DND-41 (cell line): ENCODE measurements at regions not wholly inside any gene's neighbourhood (a gene's known extent, or its start where the extent isn't known, plus 50 kb on each side); places are given as distances from the start of the nearest gene placed in this dataset.

Experiments
- ATAC-seq: fragments of 200-7000 bp; cut with Tn5 transposase; 3 replicates; pipeline ENCODE4 v1.9.1; 2021; ENCODE audit warnings: low read depth; ENCODE audit not compliant: insufficient read depth
- DNase-seq: peaks from one replicate; pipeline ENCODE4 v3.0.0-alpha.2; 2020
- H2AFZ ChIP-seq: 2 replicates; pipeline ENCODE4 v1.6.0; 2012; ENCODE audit warnings: low read depth, low read length
- H3K27ac ChIP-seq: 2 replicates; pipeline ENCODE4 v1.5.1; 2012; ENCODE audit warnings: low read length, inconsistent platforms
- H3K27me3 ChIP-seq: fragments of 200-600 bp; sonication (generic); 2 replicates; pipeline ENCODE4 v1.6.0; 2012; ENCODE audit warnings: low read length, mild to moderate bottlenecking, inconsistent platforms; ENCODE audit not compliant: insufficient read depth, poor library complexity
- H3K36me3 ChIP-seq: 2 replicates; pipeline ENCODE4 v1.5.1; 2012; ENCODE audit warnings: low read length, inconsistent platforms; ENCODE audit not compliant: insufficient read depth
- H3K4me1 ChIP-seq: 2 replicates; pipeline ENCODE4 v1.5.1; 2012; ENCODE audit warnings: mild to moderate bottlenecking, low read length; ENCODE audit not compliant: insufficient read depth
- H3K4me2 ChIP-seq: 2 replicates; pipeline ENCODE4 v1.6.0; 2012; ENCODE audit warnings: mild to moderate bottlenecking, moderate library complexity, low read length, inconsistent platforms; ENCODE audit not compliant: insufficient read depth
- H3K4me3 ChIP-seq, 2 experiments: fragments of 200-600 bp in 1 of 2; shearing (Covaris generic) in 1 of 2; 2 replicates each; pipeline ENCODE4 v1.5.1; 2012 to 2016; ENCODE audit warnings: inconsistent platforms in 2 of 2, low read length in 2 of 2, mild to moderate bottlenecking in 2 of 2, low read depth in 1 of 2, moderate library complexity in 1 of 2
- H3K79me2 ChIP-seq: 2 replicates; pipeline ENCODE4 v1.6.0; 2012; ENCODE audit warnings: low read length, inconsistent platforms; ENCODE audit not compliant: insufficient read depth
- H3K9ac ChIP-seq: 2 replicates; pipeline ENCODE4 v1.6.0; 2012; ENCODE audit warnings: low read depth, mild to moderate bottlenecking, inconsistent platforms, low read length, moderate library complexity
- H3K9me3 ChIP-seq: 2 replicates; pipeline ENCODE4 v1.5.1; 2012; ENCODE audit warnings: low read length, moderate library complexity, mild to moderate bottlenecking, inconsistent platforms; ENCODE audit not compliant: insufficient read depth, severe bottlenecking
- H4K20me1 ChIP-seq: 2 replicates; pipeline ENCODE4 v1.6.0; 2012; ENCODE audit warnings: low read length; ENCODE audit not compliant: insufficient read depth
- CTCF ChIP-seq: IDR thresholded peaks from 2 replicates; pipeline ENCODE4 v1.5.1; 2012; ENCODE audit warnings: borderline replicate concordance, low read length, moderate library complexity, mild to moderate bottlenecking; ENCODE audit not compliant: poor library complexity, severe bottlenecking; ENCODE audit errors: extremely low read depth
- EZH2 ChIP-seq: IDR thresholded peaks from 3 replicates; pipeline ENCODE4 v1.6.1; 2012; ENCODE audit warnings: borderline replicate concordance, low read depth, mild to moderate bottlenecking, moderate library complexity, low read length, inconsistent platforms; ENCODE audit not compliant: severe bottlenecking

GRCh38 chr5:53416144-53416738 is 64.2 kb upstream of the FST start:
- no peak overlapping the region for H3K9ac ChIP-seq
- H3K36me3 ChIP-seq, result no peaks in the 10 kb centered on the region
- no peaks in the 10 kb centered on the region for H3K4me1 ChIP-seq
- no peaks in the 10 kb centered on the region for H3K27me3 ChIP-seq
- H3K27ac ChIP-seq, result no peak overlapping the region
- no peaks in the 10 kb centered on the region for H3K9me3 ChIP-seq
- ATAC-seq (no peak), DNase-seq (no peak)
- no peaks in the 10 kb centered on the region for H3K79me2 ChIP-seq
- H4K20me1 ChIP-seq, result no peaks in the 10 kb centered on the region
- no peak overlapping the region for H2AFZ ChIP-seq
- TF ChIP-seq CTCF (no peak), EZH2 (no peak)
- H3K4me3 ChIP-seq, result no peak overlapping the region
- no peak overlapping the region for H3K4me2 ChIP-seq

GRCh38 chr5:53418409-53418808 is 62.0 kb upstream of the FST start:
- no peaks in the 10 kb centered on the region for H3K9me3 ChIP-seq
- H3K27me3 ChIP-seq, result peaks cover 3% of the 10 kb centered on the region
- H3K4me2 ChIP-seq, result no peak overlapping the region
- no peak for DNase-seq
- no peaks in the 10 kb centered on the region for H4K20me1 ChIP-seq
- no peaks in the 10 kb centered on the region for H3K36me3 ChIP-seq
- TF ChIP-seq CTCF, result no peak
- no peak for TF ChIP-seq EZH2
- H3K9ac ChIP-seq, result no peak overlapping the region
- no peak for ATAC-seq
- no peaks in the 10 kb centered on the region for H3K4me1 ChIP-seq
- H2AFZ ChIP-seq, result no peak overlapping the region
- H3K27ac ChIP-seq, result no peak overlapping the region
- no peaks in the 10 kb centered on the region for H3K79me2 ChIP-seq
- H3K4me3 ChIP-seq, result no peak overlapping the region

- ATAC-seq (no peak), DNase-seq (no peak)
- Histone ChIP-seq H3K36me3 (no peaks in the 10 kb centered on the region), H3K9ac (no peak overlapping the region), H2AFZ (no peak overlapping the region), H3K79me2 (no peaks in the 10 kb centered on the region), H3K9me3 (no peaks in the 10 kb centered on the region), H3K4me3 (no peak overlapping the region), H3K4me1 (no peaks in the 10 kb centered on the region), H3K27me3 (peaks cover 3% of the 10 kb centered on the region), H3K27ac (no peak overlapping the region), H3K4me2 (no peak overlapping the region), H4K20me1 (no peaks in the 10 kb centered on the region)
- no peak for TF ChIP-seq CTCF
- no peak for TF ChIP-seq EZH2
Measured at GRCh38 chr5:53418826-53419658, 61.4 kb upstream of the FST start.

- Histone ChIP-seq H4K20me1 (no peaks in the 10 kb centered on the region), H3K4me2 (no peak overlapping the region), H3K36me3 (no peaks in the 10 kb centered on the region), H3K4me1 (no peaks in the 10 kb centered on the region), H2AFZ (no peak overlapping the region), H3K9ac (no peak overlapping the region), H3K27me3 (peaks cover 3% of the 10 kb centered on the region), H3K9me3 (no peaks in the 10 kb centered on the region), H3K79me2 (no peaks in the 10 kb centered on the region), H3K4me3 (no peak overlapping the region), H3K27ac (no peak overlapping the region)
- ATAC-seq (no peak), DNase-seq (no peak)
- no peak for TF ChIP-seq CTCF
- TF ChIP-seq EZH2, result no peak
Measured at GRCh38 chr5:53422539-53422938, 57.9 kb upstream of the FST start.
